HCEC 1CT (cell line): ENCODE measurements at regions not wholly inside any gene's neighbourhood (a gene's known extent, or its start where the extent isn't known, plus 50 kb on each side); places are given as distances from the start of the nearest gene placed in this dataset.
"Not testable (repeated sequence)": the region's sequence is repeated elsewhere in the genome, so short reads cannot be mapped to it uniquely, and the experiment has no call there.

Experiments
- DNase-seq: peaks from one replicate; pipeline ENCODE4 v3.0.0-alpha.2; 2017

GRCh38 chr12:118537481-118537917 is 161.1 kb downstream of the SUDS3 start:
- DNase-seq, result no peak

- no peak for DNase-seq
These were observed 164.7 kb downstream of the SUDS3 start for GRCh38 chr12:118541071-118541470.

GRCh38 chr12:118541934-118542333 is 165.6 kb downstream of the SUDS3 start:
- DNase-seq, result peak; percentile 25

- DNase-seq, result no peak
These were observed 167.3 kb downstream of the SUDS3 start for GRCh38 chr12:118543651-118544050.

DNA sequence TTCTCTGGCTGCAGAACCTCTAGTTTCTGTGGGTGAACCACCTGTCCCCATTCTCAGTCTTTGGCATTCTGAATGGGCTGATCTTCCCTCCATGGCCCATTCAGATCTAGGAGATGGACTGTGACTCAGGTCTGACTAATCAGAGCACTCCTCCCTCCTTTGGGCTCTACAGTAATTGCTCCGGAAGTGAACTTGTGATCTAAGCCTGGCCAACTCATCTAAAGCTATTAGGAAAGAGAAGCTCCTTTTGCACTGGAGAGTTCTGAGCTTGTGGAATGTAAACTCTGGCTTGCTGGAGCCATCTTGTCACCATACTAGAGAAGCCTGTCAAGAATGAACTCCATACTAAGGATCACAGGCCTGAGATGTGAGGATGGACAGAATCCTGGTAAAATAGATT is 168.2 kb downstream of the SUDS3 start:
- DNase-seq, result peak; percentile 97

- not testable (repeated sequence) for DNase-seq
These were observed 171.3 kb downstream of the SUDS3 start for GRCh38 chr12:118547606-118548005.

DNA sequence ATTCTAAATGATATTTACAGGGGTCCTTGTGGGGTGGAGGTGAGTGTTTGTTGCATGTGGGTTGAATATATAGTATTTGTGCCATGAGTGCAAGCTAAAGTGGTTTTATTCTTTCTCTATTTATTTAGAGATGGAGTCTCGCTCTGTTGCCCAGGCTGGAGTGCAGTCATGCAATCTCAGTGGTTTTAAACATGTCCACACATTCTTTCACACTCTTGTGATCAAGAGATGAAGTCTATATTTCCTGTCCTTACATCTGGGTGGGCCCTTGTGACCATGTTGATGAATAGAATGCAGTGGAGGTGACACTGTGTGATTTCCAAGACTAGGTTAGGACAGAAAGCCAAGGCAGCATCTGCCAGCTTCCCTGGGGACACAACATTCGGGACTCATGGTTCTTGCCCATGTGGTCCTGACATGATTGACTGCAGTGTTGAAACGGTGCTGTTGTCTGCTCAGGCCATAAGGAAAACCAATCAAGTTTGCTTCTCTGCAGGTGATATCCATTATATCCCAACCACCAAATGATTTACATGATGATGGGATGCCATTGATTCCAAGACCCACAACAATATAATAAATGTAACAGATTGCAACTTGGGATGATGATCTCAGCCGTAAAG is 172.6 kb downstream of the SUDS3 start:
- DNase-seq, result no peak

- no peak for DNase-seq
These were observed 173.2 kb downstream of the SUDS3 start for GRCh38 chr12:118549510-118549980.

DNA sequence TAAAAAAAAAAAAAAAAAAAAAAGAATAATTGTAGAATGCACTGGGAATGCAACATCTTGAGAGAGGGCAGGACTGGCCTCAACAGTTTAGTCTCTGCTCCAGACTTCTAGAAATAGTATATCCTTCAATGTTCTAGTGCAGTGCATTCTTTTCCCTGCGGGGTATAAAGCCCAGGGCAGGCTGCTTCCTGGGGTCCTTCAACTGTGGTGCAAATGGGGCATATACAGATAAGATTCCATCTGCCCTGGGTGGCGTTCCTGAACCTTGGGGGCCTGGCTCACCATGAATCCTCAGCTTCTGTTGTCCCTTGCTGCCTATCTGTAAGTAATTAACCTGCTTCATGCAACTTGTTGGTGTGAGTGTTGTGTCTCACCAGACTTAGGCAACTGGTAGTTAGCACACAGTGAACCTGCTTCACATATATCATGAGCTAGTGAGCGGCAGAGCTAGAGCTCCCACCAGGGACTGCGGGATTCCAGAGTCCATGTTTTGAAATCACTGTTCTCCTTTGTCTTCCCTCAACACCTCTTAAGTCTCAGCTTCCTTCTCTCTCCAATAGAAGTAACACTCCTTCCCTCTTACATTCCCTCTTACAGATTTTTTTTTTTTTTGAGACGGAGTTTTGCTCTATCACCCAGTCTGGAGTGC is 177.6 kb downstream of the SUDS3 start:
- DNase-seq, result no peak

- no peak for DNase-seq
These were observed 182.6 kb downstream of the SUDS3 start for GRCh38 chr12:118558941-118559340.

DNA sequence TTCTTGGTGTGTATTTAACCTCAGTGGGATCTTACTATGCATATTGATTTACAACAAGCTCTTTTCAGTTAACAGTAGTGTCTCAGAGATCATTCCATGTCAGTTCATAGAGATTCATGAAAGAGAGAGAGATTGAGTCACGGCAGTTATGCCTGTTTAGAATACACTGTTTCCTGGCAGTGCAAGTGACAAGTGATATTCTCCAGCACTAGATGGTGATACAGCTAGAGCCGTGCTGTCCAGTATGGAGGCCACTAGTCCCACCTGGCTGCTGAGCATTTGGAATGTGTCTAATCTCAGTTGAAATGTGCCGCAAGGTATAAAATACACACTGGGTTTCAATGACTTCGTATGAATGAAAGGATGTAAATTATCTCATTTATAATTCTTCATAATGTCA is 184.4 kb downstream of the SUDS3 start:
- DNase-seq, result no peak

- DNase-seq, result no peak
These were observed 195.4 kb downstream of the SUDS3 start for GRCh38 chr12:118571730-118572129.

DNA sequence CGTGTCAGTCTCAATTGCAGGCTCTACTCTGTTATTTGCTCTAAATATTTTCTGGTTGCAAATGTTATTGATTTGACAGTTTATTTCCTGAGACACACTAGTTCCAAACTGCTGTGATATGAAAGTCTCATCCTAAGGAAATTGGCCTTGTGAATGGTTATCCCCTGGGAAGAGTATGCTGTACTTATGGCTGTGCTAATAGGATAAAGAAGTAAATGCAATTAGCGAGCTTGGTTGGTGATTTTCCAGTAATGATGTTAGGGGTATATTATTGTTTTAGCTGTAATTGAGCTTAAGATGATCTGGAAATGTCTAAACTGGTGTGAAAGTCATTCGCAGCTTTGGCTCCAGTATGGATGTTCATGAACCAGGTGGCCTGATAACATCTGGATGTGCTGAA is 197.9 kb downstream of the SUDS3 start:
- DNase-seq, result no peak

- DNase-seq, result no peak
These were observed 199.4 kb downstream of the SUDS3 start for GRCh38 chr12:118575730-118576129.

DNA sequence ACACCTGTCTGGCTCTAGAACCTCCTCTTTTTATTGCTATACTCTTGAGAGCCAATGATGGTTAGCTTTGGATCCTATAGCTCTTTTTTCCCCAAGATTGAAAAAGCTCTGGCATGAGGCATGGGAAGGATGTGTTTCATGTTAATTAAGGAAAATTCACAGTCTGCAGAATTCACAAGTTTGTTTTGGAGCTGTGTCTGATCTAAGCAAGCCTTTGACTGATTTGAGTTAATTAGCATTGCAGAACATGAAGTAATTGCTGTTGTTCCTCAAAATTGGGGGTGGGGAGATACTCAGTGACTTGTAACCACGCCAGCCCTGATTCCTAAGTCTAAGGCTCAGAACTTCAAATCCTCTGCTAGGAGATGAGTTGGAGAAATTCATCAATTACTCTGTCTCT is 205.0 kb downstream of the SUDS3 start:
- no peak for DNase-seq

GRCh38 chr12:118582863-118583262 is 206.5 kb downstream of the SUDS3 start:
- no peak for DNase-seq

DNA sequence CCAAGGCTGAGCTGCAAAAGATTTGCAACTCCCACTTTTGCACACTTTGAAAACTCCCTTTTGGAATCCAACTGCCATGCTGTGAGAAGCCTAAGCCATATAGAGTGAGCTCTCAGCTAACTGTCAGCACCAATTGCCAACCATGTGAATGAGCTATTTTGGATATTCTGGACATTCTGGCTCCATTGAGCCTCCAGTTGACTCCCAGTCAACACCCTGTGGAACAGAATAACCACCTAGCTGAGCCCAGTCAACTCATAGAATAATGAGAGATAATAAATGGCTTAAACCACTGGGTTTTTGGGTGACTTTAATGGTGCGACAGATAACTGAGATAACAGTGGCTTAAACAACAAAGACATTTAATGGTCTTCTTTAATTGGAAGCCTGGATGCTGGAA is 210.1 kb downstream of the SUDS3 start:
- DNase-seq, result no peak

DNA sequence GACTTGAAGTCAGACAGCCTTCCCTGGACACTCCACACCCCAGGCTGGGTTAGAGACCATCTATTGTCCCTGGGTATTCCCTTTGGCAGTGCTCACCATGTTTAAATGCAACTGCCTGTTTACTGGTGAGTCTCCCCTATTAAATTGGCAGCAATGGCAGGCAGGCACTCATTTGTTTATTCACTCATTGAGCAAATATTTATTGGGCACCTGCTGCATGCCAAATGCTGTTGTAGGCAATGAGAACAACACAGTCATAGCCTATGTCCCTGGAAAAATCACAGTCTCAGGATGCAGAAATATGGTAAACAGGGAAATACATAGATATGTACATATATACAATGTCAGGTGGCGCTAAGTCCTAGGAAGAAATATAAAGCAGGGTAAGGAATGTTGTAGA is 212.8 kb downstream of the SUDS3 start:
- DNase-seq, result no peak

- DNase-seq, result no peak
These were observed 214.2 kb downstream of the SUDS3 start for GRCh38 chr12:118590406-118591150.

DNA sequence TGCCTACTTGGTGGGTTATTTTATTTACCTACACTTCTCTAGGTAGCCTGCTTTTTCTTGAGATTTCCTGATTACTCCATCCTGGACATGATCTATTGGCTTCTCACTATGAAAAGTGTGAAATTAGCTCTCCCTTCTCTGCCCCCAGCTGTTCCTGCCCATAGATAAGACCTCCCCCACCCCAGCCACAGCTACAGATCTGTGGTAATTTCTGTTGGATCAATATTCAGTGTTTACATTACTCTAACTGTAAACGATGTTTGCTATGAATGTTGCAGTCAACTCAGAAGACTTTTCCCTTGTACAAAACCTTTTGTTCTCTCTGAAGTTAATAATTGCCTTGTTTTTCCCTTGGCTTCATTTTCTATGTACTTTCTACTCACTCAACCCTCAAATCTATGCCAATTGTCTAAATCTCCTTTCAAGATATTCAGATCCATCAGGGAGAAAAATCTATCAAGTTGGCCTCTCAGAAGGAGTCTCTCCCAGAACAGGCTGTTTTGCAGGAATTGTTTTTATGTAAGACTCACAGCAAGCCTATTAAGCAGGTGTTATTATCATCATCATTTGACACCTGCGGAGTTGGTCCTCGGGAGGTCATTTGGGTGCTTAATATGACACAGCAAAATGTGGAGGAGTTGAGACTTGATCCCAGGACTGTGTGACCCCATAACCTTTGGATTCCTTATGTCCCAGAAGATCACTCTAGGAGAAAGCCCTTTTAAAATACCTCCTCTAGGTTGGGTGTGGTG is 227.4 kb downstream of the SUDS3 start:
- no peak for DNase-seq

DNA sequence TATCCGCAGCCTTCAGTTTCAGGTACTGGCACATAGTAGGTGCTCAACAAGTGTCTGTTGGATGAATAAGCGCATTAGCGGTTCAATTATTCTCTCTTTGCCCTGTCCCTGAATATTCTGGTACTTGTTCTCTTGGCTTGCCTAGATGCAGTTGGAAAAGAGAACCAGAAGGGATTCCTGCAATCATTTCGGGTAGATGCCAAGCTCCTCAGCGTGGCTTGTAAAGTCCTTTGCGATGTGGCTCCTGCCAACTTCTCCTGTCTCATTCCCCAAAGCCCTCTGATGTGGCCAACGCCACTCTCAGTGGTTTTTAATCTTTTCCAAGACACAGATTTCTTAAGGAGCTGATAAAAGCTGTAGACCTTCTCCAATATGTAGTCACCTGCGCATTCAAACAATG is 230.3 kb downstream of the SUDS3 start:
- DNase-seq, result no peak

GRCh38 chr12:118607831-118608230 is 231.5 kb downstream of the SUDS3 start:
- DNase-seq, result no peak

GRCh38 chr12:118608770-118609344 is 232.5 kb downstream of the SUDS3 start:
- DNase-seq, result no peak
